ENCODE measurements at regions not wholly inside any gene's neighbourhood (a gene's known extent, or its start where the extent isn't known, plus 50 kb on each side); places are given as distances from the start of the nearest gene placed in this dataset.

- no peak overlapping the region for H3K9ac ChIP-seq (ENCODE audit: low read depth, low read length)
- no peaks in the 10 kb centered on the region for H3K9me1 ChIP-seq (ENCODE audit: insufficient read depth, low read length)
- H2BK5ac ChIP-seq (ENCODE audit: low read depth, low read length, poor library complexity, severe bottlenecking) = no peak overlapping the region
- no peaks in the 10 kb centered on the region for H4K20me1 ChIP-seq (ENCODE audit: insufficient read depth, low read length)
- H3K23ac ChIP-seq (ENCODE audit: low read depth, low read length) = no peak overlapping the region
- H3K4me2 ChIP-seq (ENCODE audit: low read depth, low read length) = no peak overlapping the region
- H3K27me3 ChIP-seq (ENCODE audit: control insufficient read depth, insufficient read depth, low read length) = no peaks in the 10 kb centered on the region
- H2AK5ac ChIP-seq (ENCODE audit: low read depth, low read length) = no peak overlapping the region
- no peak overlapping the region for H3K18ac ChIP-seq (ENCODE audit: low read depth, low read length)
- H3K56ac ChIP-seq (ENCODE audit: extremely low read depth, insufficient read depth, low read length) = no peak overlapping the region
- intact Hi-C loops (cut with micrococcal nuclease) = no loop called here
- ChIA-PET CTCF (no interaction called here), POLR2A (ENCODE audit: unreplicated experiment) (no interaction called here)
- no TSS peak for BruUV-seq (replicated peaks)
- no peak overlapping the region for H3K4ac ChIP-seq (ENCODE audit: low read depth, low read length)
- ATAC-seq (ENCODE audit: low read depth) (no peak), DNase-seq (no peak)
- no peak overlapping the region for H2BK120ac ChIP-seq (ENCODE audit: low read depth, low read length)
- no peaks in the 10 kb centered on the region for H3K79me1 ChIP-seq (ENCODE audit: low read depth in 1 of 2, low read length in 2 of 2)
- H2AK9ac ChIP-seq (replicated peaks; ENCODE audit: low read depth, low read length, poor library complexity) = no peak overlapping the region
- no peak overlapping the region for H2BK20ac ChIP-seq (ENCODE audit: low read depth, low read length)
- TF ChIP-seq CEBPB (IDR thresholded peaks at IDR 0.05; ENCODE audit: low read depth, low read length) (no peak), SMC3 (IDR thresholded peaks at IDR 0.05; ENCODE audit: low read depth, low read length) (no peak), NFE2L2 (IDR thresholded peaks at IDR 0.05; ENCODE audit: low read depth, low read length) (no peak), MXI1 (IDR thresholded peaks at IDR 0.05; ENCODE audit: borderline replicate concordance, low read depth, low read length) (no peak), POLR2A (IDR thresholded peaks at IDR 0.05; ENCODE audit: low read depth, low read length) (no peak), FOS (IDR thresholded peaks at IDR 0.05; ENCODE audit: low read depth, low read length) (no peak), MAFK (IDR thresholded peaks at IDR 0.05; ENCODE audit: low read depth, low read length) (no peak), BHLHE40 (IDR thresholded peaks at IDR 0.05; ENCODE audit: low read depth, low read length) (no peak), RFX5 (IDR thresholded peaks at IDR 0.05; ENCODE audit: low read depth, low read length) (no peak)
- TF ChIP-seq, protein P1, sequence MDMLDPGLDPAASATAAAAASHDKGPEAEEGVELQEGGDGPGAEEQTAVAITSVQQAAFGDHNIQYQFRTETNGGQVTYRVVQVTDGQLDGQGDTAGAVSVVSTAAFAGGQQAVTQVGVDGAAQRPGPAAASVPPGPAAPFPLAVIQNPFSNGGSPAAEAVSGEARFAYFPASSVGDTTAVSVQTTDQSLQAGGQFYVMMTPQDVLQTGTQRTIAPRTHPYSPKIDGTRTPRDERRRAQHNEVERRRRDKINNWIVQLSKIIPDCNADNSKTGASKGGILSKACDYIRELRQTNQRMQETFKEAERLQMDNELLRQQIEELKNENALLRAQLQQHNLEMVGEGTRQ (IDR thresholded peaks at IDR 0.05; ENCODE audit: low read depth, low read length) = no peak
- no peak overlapping the region for H2BK15ac ChIP-seq (ENCODE audit: low read depth, low read length)
- H3K36me3 ChIP-seq (ENCODE audit: control insufficient read depth, insufficient read depth, low read length) = no peaks in the 10 kb centered on the region
- H3K14ac ChIP-seq (replicated peaks; ENCODE audit: low read depth, low read length) = no peak overlapping the region
- H3K4me3 ChIP-seq (ENCODE audit: insufficient read depth, low read depth, low read length) = no peak overlapping the region
- H3K27ac ChIP-seq (ENCODE audit: insufficient read depth, low read length) = no peak overlapping the region
- no peak overlapping the region for H4K5ac ChIP-seq (ENCODE audit: low read depth, low read length)
- H4K8ac ChIP-seq (ENCODE audit: low read depth in 2 of 2, low read length in 2 of 2) = no peak overlapping the region
- WGBS, 2 experiments (ENCODE audit: extremely low coverage in 2 of 2, insufficient read length in 1 of 2) = no CpG with 5 or more reads among the region's 4 CpGs
- H4K91ac ChIP-seq (ENCODE audit: insufficient read depth, low read depth, low read length) = no peak overlapping the region
- in situ Hi-C loops (cut with MboI; ENCODE audit: low sequenced_read_pairs) = no loop called here
- H3K4me1 ChIP-seq (ENCODE audit: control insufficient read depth, insufficient read depth, low read length) = no peaks in the 10 kb centered on the region
- H3K9me3 ChIP-seq (ENCODE audit: control insufficient read depth, insufficient read depth, low read length) = no peaks in the 10 kb centered on the region
- dilution Hi-C loops (cut with HindIII; ENCODE audit: low sequenced_read_pairs, unreplicated experiment) = no loop called here
- H2AFZ ChIP-seq (replicated peaks; ENCODE audit: low read length, poor library complexity) = no peak overlapping the region
These were observed 830.0 kb upstream of the NOVA1 start for GRCh38 chr14:27427796-27428195.

Data from IMR-90 (cell line).